ENCODE measurements at regions not wholly inside any gene's neighbourhood (a gene's known extent, or its start where the extent isn't known, plus 50 kb on each side); places are given as distances from the start of the nearest gene placed in this dataset.
"Not testable (repeated sequence)": the region's sequence is repeated elsewhere in the genome, so short reads cannot be mapped to it uniquely, and the experiment has no call there.

DNA sequence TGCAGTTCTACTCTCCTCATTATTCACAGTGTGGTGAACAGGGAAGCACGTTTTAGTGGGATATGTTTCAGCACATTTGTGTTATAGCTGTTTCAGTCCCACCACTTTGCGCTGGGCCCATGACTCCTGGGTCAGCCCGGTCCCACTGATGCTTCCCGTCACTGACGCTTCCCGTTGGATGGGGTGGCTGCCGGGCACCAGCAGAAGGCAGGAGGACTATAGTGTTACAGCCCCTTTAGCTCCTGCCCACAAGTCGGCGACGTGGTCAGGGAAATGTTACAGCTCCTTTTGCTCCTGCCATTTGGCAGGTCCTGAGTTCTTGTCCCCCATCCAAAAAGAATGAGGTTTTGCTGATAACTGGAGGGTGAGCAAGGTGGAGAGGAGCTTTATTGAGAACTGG lies 732.2 kb downstream of the NR4A2 start:
- DNase-seq (ENCODE audit: extremely low read depth, low read depth, low spot score) = no peak

DNA sequence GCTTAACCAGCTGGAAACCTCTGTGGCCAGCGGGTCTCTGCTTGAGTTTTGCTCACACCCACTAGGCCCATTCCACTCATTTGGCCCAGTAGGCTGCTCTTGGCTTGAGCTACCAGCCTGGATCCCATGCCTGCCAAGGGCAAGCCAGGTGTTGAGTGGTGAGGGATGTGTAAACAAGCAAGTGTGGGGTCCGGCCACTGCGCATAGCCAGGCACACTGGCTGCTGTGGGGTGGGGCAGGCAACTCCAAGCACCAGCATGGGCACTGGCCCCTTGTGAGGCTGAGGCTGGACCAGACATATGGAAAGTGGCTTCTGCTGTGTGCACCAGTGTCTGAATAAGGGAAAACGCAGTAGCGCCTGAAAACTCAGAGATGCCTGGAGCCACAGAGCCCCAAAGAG lies 732.7 kb downstream of the NR4A2 start:
- DNase-seq (ENCODE audit: extremely low read depth, low read depth, low spot score) = no peak

DNA sequence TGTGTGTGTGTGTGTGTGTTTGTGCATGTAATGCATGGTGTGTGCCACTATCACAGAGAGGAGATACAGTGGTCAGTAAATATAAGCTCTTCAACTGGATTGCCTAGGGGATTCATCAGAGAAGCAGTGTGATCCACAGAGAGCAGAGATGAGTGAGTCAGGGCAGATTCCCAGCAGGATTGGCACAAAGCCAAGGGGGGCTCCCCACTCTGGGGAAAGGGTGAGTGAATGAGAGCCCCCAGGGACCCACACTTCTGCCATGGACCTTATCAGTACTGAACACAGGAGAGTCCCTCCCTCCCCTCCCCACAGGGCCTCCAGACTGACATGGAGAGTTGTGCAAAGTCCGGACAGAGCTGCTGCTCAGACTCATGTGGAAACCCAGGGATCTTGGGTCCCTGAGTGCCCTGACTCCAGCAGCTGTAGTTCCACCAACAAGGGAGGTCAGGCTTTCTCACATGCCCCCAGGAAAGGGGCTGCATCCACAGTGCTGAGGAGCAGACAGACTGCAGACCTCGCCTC lies 748.8 kb downstream of the NR4A2 start:
- no peak for DNase-seq (ENCODE audit: extremely low read depth, low read depth, low spot score)

DNA sequence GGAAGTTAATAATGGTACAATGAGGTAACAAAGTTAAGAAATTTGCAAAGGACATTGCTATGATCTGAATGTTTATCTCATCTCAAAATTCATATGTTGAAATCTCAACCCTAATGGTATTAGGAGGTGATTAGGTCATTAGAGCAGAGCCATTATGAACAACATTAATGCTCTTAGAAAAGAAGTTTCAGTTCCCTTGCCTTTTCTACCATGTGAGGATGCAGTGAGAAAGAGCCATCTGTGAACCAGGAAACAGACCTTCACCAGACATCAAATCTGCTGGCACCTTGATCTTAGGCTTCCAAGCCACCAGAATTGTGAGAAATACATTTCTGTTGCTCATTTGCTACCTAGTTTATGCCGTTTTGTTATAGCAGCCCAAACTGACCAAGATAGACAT lies 757.6 kb downstream of the NR4A2 start:
- no peak for DNase-seq (ENCODE audit: extremely low read depth, low read depth, low spot score)

DNA sequence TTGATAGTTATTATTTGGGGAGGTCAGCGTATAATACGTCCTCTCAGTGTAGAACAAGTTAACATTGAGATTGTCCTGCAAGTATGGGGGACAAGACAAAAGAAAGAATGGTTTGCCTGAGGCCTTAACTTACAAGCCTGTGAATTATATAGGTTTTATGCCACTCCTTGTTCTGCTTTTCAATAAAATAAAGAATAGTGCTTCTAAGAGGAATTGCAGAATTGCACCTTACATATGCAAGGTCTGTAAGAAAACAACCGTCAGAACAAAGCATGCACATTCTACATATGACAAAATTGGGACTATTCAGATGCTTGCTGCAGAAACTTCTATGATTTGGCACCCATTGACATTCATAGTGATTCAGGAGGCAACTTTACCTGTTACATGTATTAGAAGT lies 785.0 kb downstream of the NR4A2 start:
- DNase-seq (ENCODE audit: extremely low read depth, low read depth, low spot score) = no peak

DNA sequence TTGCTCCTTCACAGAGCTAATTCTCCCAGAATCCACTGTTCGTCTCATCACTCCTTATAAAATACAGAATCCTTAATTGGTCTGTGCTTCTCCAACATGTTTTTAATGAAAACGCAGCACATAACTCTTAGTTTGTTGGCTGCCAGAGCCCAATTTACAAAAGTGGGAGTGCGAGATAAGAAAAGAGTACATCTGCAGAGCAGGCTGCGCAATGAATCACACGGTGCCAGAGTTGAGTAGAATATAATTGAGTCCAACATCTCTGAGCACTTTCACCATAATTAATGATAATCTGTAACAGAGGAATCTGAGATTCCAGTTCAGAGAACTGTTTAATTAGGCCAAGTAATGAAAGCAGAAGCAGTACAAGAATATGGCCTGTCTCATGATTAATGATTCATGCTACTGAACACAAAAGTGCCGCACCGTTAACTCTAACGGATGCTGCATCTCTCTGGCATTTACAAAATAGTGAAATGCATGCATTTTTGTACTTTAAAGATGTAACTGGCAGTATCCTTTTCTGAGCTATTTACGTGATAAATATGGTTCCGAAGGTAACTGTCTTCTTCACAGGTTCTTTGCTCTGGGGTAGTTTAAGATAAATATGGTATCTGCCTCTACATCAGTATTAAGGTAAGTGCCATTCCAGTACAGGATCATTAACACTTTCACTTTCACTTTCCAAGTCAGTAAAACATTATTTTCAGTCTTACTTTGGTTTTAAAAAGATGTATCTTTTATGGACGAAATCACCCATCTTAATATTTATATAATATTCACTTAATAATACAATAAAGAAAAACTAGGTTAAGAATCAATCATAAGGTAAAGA lies 785.6 kb downstream of the NR4A2 start:
- no peak for DNase-seq (ENCODE audit: extremely low read depth, low read depth, low spot score)

DNA sequence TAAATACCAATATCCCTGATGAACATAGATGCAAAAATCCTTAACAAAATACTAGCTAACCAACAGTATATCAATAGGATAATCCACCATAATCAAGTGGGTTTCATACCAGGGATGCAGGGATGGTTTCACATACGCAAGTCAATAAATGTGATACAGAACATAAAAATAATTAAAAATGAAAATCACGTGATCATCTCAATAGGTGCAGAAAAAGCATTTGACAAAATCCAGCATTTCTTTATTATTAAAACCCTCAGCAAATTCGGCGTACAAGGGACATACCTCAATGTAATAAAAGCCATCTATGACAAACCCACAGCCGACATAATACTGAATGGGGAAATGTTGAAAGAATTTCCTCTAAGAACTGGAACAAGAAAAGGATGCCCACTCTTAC lies 793.5 kb downstream of the NR4A2 start:
- DNase-seq (ENCODE audit: extremely low read depth, low read depth, low spot score) = not testable (repeated sequence)

DNA sequence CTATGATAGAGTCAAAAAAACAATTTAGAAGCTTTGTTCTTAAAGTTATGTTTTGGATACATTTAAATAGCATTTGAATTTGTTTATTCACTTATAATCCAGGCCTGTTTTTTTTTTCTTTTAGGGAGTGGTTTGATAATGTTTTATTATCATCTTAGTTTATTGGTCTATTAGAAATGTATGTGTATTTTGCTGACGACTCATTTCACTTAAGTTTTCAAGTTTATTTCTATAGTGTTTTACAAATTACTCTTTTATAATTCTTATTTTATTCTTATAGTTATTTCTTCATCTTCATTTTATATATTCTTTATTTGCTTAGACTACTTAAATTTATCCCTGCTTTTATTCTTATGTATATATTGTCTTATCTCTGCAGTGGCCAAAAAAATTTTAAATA lies 804.5 kb downstream of the NR4A2 start:
- no peak for DNase-seq (ENCODE audit: extremely low read depth, low read depth, low spot score)

DNA sequence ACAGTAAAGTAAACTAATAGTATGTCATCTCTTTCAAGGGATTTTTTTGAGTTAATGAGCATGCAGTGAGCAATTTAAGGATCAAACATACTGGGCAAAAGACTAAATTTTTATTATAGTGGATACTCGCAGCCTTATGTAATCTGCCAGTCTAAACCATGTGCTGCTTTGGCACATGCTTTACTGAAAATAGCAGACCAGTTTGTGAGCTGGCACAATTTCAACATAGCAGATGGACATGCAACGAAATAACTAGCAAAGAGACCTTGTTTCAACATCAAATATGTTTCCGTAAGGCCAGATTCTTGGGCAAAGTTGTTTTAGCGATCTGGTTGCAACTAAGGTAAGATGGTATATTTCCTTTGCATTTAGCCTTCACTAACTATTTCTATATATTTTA lies 807.3 kb downstream of the NR4A2 start:
- DNase-seq (ENCODE audit: extremely low read depth, low read depth, low spot score) = no peak

DNA sequence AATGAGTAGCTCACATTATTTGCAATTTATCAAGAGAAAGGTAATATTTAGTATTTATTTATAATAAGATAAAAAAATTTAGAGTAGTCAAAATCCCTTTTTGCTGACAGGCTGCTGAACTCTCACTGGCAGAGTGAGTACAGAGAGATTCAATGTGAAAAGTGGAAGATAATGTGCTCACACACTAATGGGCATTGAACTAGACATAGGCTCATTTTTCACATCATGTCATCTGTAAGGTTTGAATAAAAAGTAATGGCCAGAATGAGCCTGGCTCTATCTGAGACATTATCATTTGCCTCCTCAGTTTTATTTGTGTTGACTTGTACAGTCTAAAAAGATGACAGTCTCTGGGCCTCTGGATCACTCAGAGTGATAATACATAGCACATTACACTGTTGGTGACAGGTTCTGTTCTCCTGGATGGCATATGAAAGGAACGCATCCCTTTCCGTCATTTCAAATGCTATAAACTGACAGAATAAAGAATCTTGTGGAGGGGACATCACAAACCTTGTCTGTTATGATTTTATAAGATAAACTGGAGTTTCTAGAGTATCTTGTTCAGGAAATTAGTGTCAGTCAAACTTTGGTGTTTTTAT lies 812.9 kb downstream of the NR4A2 start:
- no peak for DNase-seq (ENCODE audit: extremely low read depth, low read depth, low spot score)

DNA sequence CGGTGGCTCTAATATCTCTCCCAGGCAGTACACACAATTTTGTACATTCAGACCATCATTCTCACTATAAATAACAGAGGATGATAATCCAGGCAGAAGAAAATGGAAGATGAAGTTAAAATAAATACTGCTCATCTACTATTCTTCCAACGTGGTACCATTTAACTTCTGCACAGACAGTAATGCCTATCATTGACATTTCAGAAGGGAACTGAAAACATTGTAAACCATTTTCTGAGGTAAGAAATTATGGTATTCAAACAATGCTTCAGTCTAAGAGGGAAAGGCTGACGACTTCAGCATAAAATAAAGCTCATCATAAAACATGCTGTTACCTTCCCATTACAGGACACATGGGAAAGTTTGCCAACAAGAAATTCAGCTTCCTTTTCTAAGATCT lies 814.4 kb downstream of the NR4A2 start:
- no peak for DNase-seq (ENCODE audit: extremely low read depth, low read depth, low spot score)

DNA sequence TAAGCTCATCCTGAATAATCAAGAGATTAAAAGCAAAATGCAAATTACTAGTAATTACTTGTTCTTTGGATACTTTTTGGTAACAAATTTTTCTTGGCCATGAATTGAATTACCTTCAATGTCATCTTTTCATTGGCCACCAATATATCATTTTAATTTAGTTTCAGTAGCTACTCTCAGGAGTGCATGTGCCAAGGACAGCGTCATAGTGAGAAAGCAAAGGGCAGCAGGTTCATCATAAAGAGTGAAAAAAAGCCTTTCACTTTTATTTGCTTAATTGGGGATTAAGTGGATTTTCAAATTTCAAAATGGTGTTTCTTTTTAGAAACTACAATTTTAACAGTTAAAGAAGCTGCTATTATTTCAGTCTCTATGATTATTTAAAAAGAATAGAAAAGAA lies 815.2 kb downstream of the NR4A2 start:
- no peak for DNase-seq (ENCODE audit: extremely low read depth, low read depth, low spot score)

DNA sequence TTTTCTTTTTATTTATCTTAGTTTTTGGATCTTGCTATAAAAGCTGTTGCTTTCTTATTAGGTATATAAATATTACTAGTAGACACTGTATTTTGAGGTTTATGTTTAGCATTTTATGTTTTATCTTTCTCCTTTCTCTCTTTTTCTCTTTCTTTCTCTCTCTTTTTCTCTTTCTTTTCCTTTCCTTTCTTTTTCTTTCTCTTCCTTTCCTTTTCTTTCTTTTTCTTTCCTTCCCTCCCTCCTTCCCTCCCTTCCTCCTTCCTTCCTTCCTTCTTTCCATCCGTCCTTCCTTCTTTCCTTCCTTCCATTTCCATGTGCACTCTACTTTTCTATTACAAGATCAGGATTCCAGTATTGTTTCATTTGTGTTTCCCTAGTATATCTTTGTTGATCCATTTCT lies 814.8 kb downstream of the KCNJ3 start:
- DNase-seq (ENCODE audit: extremely low read depth, low read depth, low spot score) = no peak

DNA sequence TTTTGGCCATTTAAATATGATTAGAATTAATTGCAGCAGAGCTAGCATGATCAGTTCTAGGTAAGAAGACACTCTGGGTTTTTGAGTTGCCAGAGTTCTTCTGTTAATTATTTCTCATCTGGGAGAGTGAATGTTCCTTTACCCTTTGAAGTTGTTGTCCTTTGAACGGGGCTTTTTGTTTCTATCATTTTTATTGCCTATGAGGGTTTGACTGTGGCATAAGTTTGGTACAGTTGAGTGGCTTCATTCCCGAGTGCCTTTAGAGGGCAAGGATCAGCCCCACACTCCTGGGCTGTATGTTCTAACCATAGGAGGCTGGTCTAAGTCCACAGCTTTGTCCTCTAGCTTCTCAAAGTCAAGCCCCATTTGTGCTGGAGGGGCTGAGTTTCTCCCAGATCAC lies 804.3 kb downstream of the KCNJ3 start:
- no peak for DNase-seq (ENCODE audit: extremely low read depth, low read depth, low spot score)

DNA sequence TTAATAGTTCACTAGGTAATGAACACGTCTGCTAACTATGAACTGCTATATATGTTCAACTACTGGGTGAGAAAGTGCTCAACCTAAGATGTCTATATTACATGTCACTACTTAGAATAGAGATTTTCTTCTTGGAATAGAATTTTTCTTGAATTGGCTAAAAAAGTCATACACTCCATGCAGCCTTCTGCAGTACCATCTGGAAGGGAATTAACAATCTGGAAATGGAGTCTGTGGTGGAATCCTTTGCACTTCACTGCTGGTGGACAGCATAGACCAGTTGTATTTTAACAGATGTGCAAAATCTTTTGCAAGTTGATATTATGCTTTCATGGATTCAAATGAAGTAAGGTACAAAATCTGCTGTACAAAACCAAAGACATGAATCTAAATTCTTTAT lies 799.6 kb downstream of the KCNJ3 start:
- no peak for DNase-seq (ENCODE audit: extremely low read depth, low read depth, low spot score)

DNA sequence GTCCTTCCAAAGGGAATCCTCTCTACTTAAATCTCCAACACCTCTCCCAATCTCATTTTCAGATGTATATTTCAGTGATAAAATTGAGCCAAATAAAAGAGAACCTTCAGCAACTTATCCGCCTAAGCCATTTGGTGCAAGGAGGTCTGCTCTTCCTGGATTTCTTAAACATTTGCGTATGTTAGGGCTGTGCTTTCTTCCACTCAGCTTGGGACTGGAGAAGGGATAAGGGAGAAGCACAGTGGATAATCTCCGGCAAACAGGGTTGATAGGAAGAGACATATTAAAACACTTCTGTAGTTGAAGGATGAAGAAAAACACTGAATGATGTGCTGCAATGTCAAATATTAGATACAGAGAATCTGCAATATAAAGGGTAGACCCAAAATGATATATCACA lies 796.2 kb downstream of the KCNJ3 start:
- no peak for DNase-seq (ENCODE audit: extremely low read depth, low read depth, low spot score)

DNA sequence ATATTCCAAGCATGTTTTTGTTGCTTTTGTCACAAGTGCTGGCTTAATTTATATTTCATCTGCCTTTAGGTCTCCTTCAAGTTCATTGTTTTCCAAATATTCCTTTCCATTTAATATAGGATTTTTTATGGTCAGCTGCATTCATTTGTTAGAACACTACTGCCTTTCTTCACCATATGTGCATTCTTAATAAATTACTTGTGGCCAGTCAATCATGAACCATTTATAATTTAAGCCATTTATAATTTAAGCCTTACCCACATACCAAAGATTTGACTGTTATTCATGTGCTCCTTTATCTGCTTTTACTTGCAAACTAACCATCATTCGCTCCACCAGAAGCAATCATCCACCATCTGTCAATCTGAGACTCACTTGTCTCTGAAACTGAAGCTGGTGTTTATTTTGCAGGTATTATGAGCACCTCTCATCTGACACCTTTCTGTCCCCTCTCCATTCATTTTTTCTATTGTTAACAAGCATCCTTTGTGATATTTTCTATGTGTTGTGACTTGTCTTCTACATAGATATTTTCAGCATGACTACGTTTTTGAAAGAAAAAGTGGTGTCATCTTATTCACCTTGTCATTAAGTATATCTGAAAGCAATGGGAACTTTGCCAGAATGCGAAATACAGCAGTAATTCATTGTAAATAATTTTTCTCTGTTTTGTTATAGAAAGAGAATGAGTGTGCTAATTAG lies 786.8 kb downstream of the KCNJ3 start:
- no peak for DNase-seq (ENCODE audit: extremely low read depth, low read depth, low spot score)

DNA sequence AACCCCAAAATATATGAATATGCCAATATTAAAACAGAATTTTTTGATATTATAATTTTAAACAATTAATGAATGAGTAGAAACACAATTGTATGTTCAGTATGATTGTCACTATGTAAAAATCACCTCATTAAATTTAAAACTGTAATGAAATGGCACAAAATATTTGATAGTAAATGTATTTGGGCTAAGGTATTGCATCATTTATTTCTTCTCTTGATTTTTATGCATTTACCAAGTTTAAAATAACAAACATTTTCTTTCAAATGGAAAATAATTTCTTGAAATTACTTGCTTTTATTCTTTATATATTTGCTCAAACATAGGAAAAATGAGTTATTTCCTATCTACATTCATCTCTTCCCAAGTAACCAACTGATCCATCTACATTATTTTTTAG lies 782.6 kb downstream of the KCNJ3 start:
- no peak for DNase-seq (ENCODE audit: extremely low read depth, low read depth, low spot score)

DNA sequence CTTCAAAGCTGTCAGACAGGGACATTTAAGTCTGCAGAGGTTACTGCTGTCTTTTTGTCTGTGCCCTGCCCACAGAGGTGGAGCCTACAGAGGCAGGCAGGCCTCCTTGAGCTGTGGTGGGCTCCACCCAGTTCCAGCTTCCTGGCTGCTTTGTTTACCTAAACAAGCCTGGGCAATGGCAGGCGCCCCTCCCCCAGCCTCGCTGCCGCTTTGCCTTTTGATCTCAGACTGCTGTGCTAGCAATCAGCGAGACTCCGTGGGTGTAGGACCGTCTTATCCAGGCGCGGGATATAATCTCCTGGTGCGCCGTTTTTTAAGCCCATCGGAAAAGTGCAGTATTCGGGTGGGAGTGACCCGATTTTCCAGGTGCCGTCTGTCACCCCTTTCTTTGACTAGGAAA lies 773.5 kb downstream of the KCNJ3 start:
- DNase-seq (ENCODE audit: extremely low read depth, low read depth, low spot score) = not testable (repeated sequence)

DNA sequence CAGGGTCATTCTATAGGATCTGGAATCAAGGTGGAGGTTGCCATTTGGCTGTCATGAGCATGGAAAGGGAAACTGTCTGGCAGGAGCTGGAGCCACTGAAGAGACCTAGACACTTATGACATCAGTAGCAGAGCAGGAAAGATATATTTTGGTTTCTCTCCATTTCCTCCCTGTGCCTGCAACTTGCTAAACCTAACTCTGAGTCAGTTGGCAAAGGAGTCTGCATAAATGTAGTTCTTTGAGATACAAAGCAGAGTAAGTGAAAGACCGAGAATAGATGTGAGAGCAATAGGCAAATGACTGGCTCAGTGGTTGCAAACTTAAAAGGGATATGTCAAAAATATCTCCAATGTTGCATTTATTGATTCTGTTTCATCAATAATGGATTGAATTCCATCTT lies 757.7 kb downstream of the KCNJ3 start:
- no peak for DNase-seq (ENCODE audit: extremely low read depth, low read depth, low spot score)

DNA sequence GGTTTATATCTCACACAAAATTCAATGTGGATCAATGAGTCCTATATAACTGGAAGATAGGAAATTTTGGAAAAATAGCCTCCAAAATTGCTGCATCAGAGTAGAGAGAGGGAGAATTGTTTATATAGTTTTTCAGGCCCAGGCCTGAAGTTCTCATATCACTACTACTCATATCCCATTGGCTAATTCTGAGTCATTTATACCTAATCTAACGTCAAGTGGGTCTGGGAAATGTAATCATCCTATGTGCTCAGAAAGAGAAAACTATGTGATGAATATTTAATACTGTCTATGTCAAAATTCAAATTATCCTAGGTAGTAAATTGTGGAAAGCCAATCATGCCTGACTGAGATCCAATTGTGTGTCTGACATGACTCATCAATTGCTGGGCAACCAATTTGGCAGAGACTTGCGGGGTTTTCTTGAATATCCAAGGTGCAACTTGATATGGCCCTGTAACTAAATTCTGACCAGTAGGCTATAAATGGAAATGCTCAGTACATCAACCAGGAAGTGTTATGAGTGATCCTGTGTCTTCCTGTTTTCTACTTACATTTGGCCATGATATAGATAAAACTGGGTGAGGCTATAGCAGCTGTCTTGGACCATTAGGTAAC lies 744.4 kb downstream of the KCNJ3 start:
- DNase-seq (ENCODE audit: extremely low read depth, low read depth, low spot score) = no peak
